T-helper 17 cell (primary cell): ENCODE measurements at regions not wholly inside any gene's neighbourhood (a gene's known extent, or its start where the extent isn't known, plus 50 kb on each side); places are given as distances from the start of the nearest gene placed in this dataset.

Experiments
- ATAC-seq: fragments of 150-1000 bp; cut with Tn5 transposase; 2 replicates; pipeline ENCODE4 v1.10.0; 2021; ENCODE audit warnings: mild to moderate bottlenecking, moderate library complexity
- DNase-seq, 3 donors: peaks; one replicate each; pipeline versions ENCODE4 v3.0.0 to v3.0.0-alpha.2; 2020 to 2021
- H3K9me3 ChIP-seq: one replicate; pipeline ENCODE4 v1.7.0; 2013; ENCODE audit warnings: low read length, mild to moderate bottlenecking; ENCODE audit not compliant: control insufficient read depth, poor library complexity, severe bottlenecking
- H3K27ac Mint-ChIP-seq: one replicate; pipeline ENCODE4 v1.8.0; 2022; ENCODE audit warnings: mild to moderate bottlenecking, moderate library complexity, mixed read lengths
- H3K27me3 Mint-ChIP-seq: one replicate; pipeline ENCODE4 v1.8.0; 2022; ENCODE audit warnings: mixed read lengths
- H3K36me3 Mint-ChIP-seq: one replicate; pipeline ENCODE4 v1.8.0; 2022; ENCODE audit warnings: low read depth, mixed read lengths
- H3K4me1 Mint-ChIP-seq: one replicate; pipeline ENCODE4 v1.8.0; 2022; ENCODE audit warnings: mild to moderate bottlenecking, mixed read lengths
- H3K4me3 Mint-ChIP-seq: one replicate; pipeline ENCODE4 v1.8.0; 2022; ENCODE audit warnings: mild to moderate bottlenecking, moderate library complexity, mixed read lengths

DNA sequence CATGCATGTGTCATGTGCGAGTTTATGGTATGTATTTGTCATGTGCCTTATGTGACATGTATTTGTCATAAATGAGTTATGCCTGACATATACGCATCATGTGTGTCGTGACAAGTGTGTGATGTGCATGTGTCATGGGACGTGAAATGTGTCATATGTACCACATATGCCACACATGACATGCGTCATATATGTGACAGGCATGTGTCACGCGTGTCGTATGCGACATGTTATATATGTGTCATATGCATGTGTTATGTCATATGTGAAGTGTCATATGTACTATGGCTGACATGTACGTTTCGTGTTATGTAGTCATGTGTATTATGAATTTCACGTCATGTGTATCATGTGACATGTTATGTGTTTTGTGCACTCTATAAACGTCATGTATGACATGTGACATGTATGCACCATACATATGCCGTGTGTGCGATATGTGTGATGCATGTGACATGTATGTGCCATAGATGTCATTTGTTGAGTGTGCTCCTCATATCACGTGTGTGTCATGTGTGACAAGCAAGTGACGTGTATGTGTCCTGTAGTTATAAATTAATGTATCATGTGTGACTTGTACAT is 2152.3 kb upstream of the PIK3C3 start:
- Mint-ChIP-seq H3K27ac (no peak overlapping the region), H3K4me1 (no peaks in the 10 kb centered on the region), H3K36me3 (no peaks in the 10 kb centered on the region), H3K27me3 (no peaks in the 10 kb centered on the region), H3K4me3 (no peak overlapping the region)
- H3K9me3 ChIP-seq: no peaks in the 10 kb centered on the region
- ATAC-seq (no peak), DNase-seq (no peak)

DNA sequence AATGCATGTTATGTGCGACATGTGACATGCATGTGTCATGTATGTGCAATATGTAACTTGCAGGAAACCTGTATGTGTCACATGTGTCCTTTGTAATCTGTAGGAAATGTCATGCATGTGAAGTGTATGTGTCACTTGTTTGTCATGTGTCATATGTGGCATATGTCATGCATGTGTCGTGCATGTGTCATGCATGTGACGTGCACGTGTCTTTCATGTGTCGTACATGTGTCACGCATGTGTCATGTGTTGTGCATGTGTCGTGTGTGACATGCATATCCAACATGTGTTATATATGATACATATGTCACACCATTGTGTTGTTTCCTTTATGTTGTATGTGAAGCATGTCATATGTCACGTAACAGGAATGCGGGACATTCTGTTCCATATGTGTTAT is 2153.2 kb upstream of the PIK3C3 start:
- DNase-seq (no peak), ATAC-seq (no peak)
- Mint-ChIP-seq H3K27ac (no peak overlapping the region), H3K4me3 (no peak overlapping the region), H3K27me3 (no peaks in the 10 kb centered on the region), H3K36me3 (no peaks in the 10 kb centered on the region), H3K4me1 (no peaks in the 10 kb centered on the region)
- H3K9me3 ChIP-seq: no peaks in the 10 kb centered on the region

DNA sequence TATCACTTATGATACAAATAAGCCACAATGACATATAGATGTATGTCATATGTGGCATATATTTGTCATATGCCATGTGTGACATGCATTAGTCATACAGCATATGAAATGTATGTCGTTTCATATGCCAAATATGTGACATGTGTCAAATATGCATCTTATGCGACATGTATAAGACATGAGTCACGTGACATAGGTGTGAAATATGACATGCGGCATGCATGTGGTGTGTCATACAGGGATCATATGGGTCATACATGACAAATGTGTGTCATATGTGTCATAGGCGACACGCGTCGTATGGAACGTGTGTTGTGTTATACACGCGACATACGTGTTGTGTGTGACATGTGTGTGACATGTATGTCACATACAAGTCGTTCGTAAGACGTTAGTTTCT is 2154.0 kb upstream of the PIK3C3 start:
- H3K27me3 Mint-ChIP-seq: no peaks in the 10 kb centered on the region
- no peak overlapping the region for H3K27ac Mint-ChIP-seq
- no peaks in the 10 kb centered on the region for H3K9me3 ChIP-seq
- H3K36me3 Mint-ChIP-seq: no peaks in the 10 kb centered on the region
- H3K4me3 Mint-ChIP-seq: no peak overlapping the region
- ATAC-seq (no peak), DNase-seq (no peak)
- no peaks in the 10 kb centered on the region for H3K4me1 Mint-ChIP-seq

DNA sequence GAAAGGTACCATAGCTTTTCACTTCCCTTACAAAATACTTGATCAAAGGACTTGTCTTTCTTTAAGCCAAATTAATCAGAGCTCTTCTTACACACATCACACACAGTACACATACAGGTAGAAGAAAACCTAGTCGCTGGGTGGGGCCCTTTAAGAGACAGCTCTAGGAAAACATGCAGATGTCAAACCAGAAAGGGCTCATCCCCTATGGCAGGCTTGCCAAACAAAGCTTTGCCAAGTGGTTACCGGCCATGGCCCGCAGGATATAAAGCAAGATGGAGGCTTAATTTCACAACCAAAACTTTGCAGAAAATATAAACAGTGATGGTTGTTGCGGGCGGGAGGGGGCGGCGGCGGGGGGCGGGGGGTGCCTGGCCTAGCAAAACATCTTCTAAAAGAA is 2156.0 kb upstream of the PIK3C3 start:
- Mint-ChIP-seq H3K27me3 (no peaks in the 10 kb centered on the region), H3K27ac (no peak overlapping the region), H3K4me3 (no peak overlapping the region), H3K36me3 (no peaks in the 10 kb centered on the region), H3K4me1 (no peaks in the 10 kb centered on the region)
- DNase-seq: no peak
- ATAC-seq: no peak
- H3K9me3 ChIP-seq: no peaks in the 10 kb centered on the region

DNA sequence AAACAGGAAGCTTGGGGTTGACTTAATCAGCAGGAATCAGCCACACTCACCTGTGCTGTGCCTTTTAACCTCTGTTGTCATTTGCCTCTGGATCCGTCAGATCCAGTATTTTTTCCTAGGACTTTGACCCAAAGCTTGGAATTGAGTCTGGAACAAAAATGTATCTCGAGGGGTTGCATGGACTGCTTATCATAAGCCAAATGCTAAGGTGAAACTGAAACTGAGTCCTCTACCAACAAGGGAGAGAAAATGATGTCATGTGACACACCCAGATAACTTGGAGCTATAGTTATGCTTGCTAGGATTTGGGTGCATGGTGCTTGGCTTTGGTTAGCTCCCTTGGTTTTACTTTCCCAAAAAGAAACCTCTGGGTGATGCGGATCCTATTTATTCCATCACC is 2158.6 kb upstream of the PIK3C3 start:
- ATAC-seq (no peak), DNase-seq (no peak)
- Mint-ChIP-seq H3K4me3 (no peak overlapping the region), H3K4me1 (no peaks in the 10 kb centered on the region), H3K27me3 (no peaks in the 10 kb centered on the region), H3K27ac (no peak overlapping the region), H3K36me3 (no peaks in the 10 kb centered on the region)
- no peaks in the 10 kb centered on the region for H3K9me3 ChIP-seq

DNA sequence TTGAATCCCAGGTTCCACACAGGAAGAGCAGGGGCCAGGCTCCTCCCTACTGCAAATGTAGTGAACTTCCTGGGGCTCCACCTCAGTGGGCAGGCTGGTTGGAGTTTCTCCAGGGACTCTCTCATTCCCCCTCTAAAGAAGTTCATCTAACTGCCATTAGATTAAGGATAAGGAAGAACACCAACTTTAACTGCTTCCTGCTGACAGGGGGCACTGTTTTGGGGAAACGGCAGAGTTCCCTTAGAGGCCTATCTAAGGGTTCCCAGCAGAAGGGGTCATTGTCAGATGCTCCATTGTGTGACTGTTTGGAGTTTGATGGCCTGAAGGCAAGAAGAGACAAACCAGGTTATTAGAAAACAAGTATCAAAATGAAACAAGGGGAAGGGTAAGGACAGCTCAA is 2159.7 kb upstream of the PIK3C3 start:
- peaks cover 5% of the 10 kb centered on the region for H3K9me3 ChIP-seq
- Mint-ChIP-seq H3K27ac (no peak overlapping the region), H3K4me3 (no peak overlapping the region), H3K27me3 (no peaks in the 10 kb centered on the region), H3K4me1 (no peaks in the 10 kb centered on the region), H3K36me3 (no peaks in the 10 kb centered on the region)
- DNase-seq (no peak), ATAC-seq (no peak)

DNA sequence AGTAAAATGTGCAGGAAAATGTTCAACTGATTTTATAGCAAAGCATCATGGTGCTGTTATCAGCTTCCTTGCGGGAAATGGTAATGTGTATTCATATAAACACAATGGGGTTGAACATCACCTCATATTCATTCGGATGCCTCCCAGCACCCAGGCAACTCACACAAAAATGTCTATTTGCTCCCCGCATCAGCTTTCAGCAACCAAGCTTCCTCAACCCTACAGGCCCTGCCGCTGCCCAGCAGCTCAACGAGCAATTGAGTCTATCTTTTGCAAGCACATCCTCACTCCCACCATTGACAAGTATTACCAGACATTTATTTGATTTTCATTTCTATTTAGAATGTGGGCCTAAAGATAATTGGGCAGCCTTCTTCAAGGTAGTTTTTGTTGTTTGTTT is 2161.4 kb upstream of the PIK3C3 start:
- Mint-ChIP-seq H3K27me3 (no peaks in the 10 kb centered on the region), H3K36me3 (no peaks in the 10 kb centered on the region), H3K4me1 (no peaks in the 10 kb centered on the region), H3K4me3 (no peak overlapping the region), H3K27ac (no peak overlapping the region)
- H3K9me3 ChIP-seq: peaks cover 5% of the 10 kb centered on the region
- no peak for DNase-seq
- no peak for ATAC-seq

DNA sequence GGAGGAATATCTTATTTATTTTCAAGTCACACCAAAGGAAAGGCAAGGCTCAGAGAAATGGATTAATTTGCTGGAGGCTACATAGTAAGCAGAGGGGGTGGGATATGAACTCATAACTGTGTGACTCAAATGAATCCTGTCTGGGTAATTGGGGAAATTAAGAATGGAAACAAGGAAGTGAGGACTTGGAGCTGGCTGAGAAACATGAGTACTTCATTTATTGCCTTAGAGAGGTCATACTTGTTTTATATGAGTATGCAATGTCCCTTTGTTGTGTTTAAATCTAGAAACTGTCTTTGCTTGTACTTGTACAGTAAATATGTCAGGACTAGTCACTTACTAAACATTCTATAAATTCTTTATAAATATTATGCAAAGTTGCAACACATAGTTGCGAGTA is 2166.7 kb upstream of the PIK3C3 start:
- Mint-ChIP-seq H3K4me3 (no peak overlapping the region), H3K27ac (no peak overlapping the region), H3K27me3 (no peaks in the 10 kb centered on the region), H3K36me3 (no peaks in the 10 kb centered on the region), H3K4me1 (no peaks in the 10 kb centered on the region)
- ATAC-seq (no peak), DNase-seq (no peak)
- H3K9me3 ChIP-seq: peaks cover 5% of the 10 kb centered on the region

DNA sequence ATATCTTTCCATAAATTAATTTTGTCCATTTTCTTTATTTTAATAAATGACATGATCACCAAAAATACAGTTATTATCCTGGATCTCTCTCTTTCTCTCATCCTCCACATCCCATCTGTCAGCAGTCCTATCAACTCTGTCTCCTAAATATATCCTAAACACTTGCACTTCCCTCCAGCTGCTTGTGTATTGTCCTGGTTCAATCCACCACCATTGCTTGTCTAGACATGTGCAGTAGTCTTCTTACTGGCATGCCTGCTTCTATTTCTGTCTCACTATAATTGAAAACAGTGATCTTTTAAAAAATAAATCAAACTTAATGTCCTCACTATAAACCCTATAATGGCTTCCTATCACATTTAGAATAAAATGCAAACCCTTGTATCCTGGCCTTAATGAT is 2168.6 kb upstream of the PIK3C3 start:
- Mint-ChIP-seq H3K36me3 (no peaks in the 10 kb centered on the region), H3K4me1 (no peaks in the 10 kb centered on the region), H3K27me3 (no peaks in the 10 kb centered on the region), H3K27ac (no peak overlapping the region), H3K4me3 (no peak overlapping the region)
- ATAC-seq: no peak
- no peak for DNase-seq
- H3K9me3 ChIP-seq: peaks cover 5% of the 10 kb centered on the region

DNA sequence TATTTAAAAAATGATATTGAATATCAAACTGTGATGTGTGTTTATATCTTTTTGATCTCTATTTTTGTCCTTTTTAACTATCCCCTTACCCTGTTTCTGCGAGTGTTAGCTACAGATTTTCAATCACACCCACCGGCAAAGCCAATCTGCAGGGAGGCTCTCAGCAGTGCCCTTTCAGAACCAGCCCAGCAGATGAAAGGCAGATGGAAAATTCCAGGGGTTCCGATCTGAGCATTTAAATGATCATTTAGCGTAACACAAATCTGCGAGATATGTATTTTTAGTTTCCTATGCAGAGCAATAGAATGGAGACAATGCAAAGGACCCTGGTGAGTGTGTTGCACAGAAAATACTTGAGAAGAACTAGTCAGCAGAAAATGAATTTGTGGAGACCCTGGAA is 2170.5 kb upstream of the PIK3C3 start:
- DNase-seq (no peak), ATAC-seq (no peak)
- Mint-ChIP-seq H3K27ac (no peak overlapping the region), H3K4me3 (no peak overlapping the region), H3K4me1 (no peaks in the 10 kb centered on the region), H3K27me3 (no peaks in the 10 kb centered on the region), H3K36me3 (no peaks in the 10 kb centered on the region)
- H3K9me3 ChIP-seq: no peaks in the 10 kb centered on the region

DNA sequence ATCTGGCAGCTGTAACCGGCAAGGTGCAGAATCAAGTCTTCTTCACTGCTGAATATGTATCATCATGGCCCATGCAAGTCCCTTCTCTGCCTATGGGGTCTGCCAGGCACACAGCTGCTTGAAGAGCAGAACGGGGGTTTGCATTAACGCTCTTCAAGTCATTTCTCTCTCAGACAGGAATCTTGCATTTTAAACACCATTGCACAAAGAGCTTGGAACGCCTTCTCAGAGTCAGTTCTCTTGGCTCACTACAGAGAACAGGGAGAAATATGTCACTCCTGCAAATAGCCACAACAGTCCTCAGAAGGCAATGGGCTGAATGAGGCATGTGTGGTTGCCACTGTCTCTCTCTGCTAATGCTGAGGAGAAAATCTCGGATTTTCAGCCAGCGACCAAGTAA is 2173.5 kb upstream of the PIK3C3 start:
- Mint-ChIP-seq H3K4me3 (no peak overlapping the region), H3K27ac (no peak overlapping the region), H3K4me1 (no peaks in the 10 kb centered on the region), H3K27me3 (no peaks in the 10 kb centered on the region), H3K36me3 (no peaks in the 10 kb centered on the region)
- no peak for ATAC-seq
- H3K9me3 ChIP-seq: no peaks in the 10 kb centered on the region
- no peak for DNase-seq

DNA sequence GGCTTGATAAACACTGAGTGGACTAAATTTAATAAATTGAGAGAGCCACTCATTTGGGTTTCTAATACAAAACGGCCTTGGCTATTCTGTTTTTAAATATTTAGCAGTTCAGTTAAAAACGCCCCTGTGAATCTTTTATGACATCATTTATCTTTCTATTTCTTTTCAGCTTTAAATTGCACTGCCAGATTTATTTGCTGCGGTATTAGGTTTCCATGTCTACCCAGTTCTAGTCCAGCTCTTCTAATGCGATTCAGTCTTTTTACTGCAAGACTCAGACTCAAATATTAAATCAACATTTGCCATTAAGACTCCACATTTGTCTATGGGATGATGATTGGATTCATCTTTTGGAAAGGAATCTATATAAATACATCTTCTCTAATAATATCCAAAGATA is 2174.3 kb upstream of the PIK3C3 start:
- no peak for ATAC-seq
- H3K27ac Mint-ChIP-seq: no peak overlapping the region
- no peaks in the 10 kb centered on the region for H3K9me3 ChIP-seq

DNA sequence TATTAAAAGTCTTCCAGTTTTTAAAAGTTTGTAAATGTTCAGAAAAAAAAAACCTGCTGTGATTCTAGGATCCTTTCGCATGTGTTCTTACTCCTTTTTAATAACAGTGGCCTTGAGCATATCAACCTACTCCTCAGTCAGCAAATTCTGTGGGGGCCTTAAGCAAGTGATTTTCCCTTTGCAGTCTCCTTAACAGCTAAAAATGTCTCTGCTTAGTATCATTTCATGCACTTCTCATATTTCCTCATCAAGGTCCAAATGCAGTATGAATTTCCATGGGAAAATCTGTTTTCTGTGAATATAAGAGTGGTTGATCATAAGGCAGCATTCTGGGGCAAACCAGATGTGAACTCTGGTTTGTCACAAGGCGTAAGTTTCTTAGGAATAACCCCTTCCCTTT is 2175.1 kb upstream of the PIK3C3 start:
- H3K4me1 Mint-ChIP-seq: no peaks in the 10 kb centered on the region
- H3K27ac Mint-ChIP-seq: no peak overlapping the region
- no peaks in the 10 kb centered on the region for H3K36me3 Mint-ChIP-seq

More for the DNA sequence above, 2174.3 kb upstream of the PIK3C3 start:
- Mint-ChIP-seq H3K4me1 (no peaks in the 10 kb centered on the region), H3K4me3 (no peak overlapping the region), H3K36me3 (no peaks in the 10 kb centered on the region), H3K27me3 (no peaks in the 10 kb centered on the region)
- DNase-seq: no peak

DNA sequence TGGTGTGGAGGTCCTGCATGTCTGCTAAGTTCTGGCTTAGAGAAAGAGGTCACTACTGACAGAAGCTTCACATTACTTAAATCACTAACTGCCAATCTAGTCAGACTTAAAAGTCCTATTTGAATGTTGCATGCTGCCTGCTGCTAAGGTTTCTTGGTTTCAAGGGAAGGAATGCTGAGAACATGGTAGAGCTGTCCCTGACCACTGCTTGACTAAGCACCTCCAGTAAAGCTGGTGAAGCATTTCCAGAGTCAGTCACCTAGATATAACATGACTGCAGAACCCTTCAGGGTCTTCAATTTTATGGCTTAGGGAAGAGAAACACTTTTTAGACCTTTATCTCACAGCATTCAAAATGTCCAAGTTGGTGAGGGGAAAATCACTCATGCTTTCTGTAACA is 2178.3 kb upstream of the PIK3C3 start:
- no peak overlapping the region for H3K27ac Mint-ChIP-seq
- H3K27me3 Mint-ChIP-seq: no peaks in the 10 kb centered on the region

More for the DNA sequence above, 2175.1 kb upstream of the PIK3C3 start:
- DNase-seq: no peak
- Mint-ChIP-seq H3K4me3 (no peak overlapping the region), H3K27me3 (no peaks in the 10 kb centered on the region)
- no peak for ATAC-seq
- H3K9me3 ChIP-seq: no peaks in the 10 kb centered on the region

More for the DNA sequence above, 2178.3 kb upstream of the PIK3C3 start:
- H3K9me3 ChIP-seq: no peaks in the 10 kb centered on the region
- H3K4me3 Mint-ChIP-seq: no peak overlapping the region
- DNase-seq: no peak
- no peak for ATAC-seq
- H3K4me1 Mint-ChIP-seq: no peaks in the 10 kb centered on the region
- H3K36me3 Mint-ChIP-seq: no peaks in the 10 kb centered on the region
